ENCODE measurements at regions not wholly inside any gene's neighbourhood (a gene's known extent, or its start where the extent isn't known, plus 50 kb on each side); places are given as distances from the start of the nearest gene placed in this dataset.

- TF ChIP-seq, protein P1, sequence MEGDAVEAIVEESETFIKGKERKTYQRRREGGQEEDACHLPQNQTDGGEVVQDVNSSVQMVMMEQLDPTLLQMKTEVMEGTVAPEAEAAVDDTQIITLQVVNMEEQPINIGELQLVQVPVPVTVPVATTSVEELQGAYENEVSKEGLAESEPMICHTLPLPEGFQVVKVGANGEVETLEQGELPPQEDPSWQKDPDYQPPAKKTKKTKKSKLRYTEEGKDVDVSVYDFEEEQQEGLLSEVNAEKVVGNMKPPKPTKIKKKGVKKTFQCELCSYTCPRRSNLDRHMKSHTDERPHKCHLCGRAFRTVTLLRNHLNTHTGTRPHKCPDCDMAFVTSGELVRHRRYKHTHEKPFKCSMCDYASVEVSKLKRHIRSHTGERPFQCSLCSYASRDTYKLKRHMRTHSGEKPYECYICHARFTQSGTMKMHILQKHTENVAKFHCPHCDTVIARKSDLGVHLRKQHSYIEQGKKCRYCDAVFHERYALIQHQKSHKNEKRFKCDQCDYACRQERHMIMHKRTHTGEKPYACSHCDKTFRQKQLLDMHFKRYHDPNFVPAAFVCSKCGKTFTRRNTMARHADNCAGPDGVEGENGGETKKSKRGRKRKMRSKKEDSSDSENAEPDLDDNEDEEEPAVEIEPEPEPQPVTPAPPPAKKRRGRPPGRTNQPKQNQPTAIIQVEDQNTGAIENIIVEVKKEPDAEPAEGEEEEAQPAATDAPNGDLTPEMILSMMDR (IDR thresholded peaks at IDR 0.05; ENCODE audit: insufficient read depth, low read depth, low read length), result no peak
- no peak overlapping the region for H3K4me3 ChIP-seq (ENCODE audit: low read depth, low read length)
- no peak for DNase-seq (ENCODE audit: low read depth)
Measured at GRCh38 chr5:82659115-82659514, 381.0 kb upstream of the RPS23 start.

- H3K4me3 ChIP-seq (ENCODE audit: low read depth, low read length), result no peak overlapping the region
- TF ChIP-seq, protein P1 (IDR thresholded peaks at IDR 0.05; ENCODE audit: insufficient read depth, low read depth, low read length), result no peak
- DNase-seq (ENCODE audit: low read depth), result no peak
Measured at GRCh38 chr5:82657033-82657699, 379.0 kb upstream of the RPS23 start.

GRCh38 chr5:82656341-82656761, 378.2 kb upstream of the RPS23 start:
- no peak for DNase-seq (ENCODE audit: low read depth)
- H3K4me3 ChIP-seq (ENCODE audit: low read depth, low read length), result no peak overlapping the region
- TF ChIP-seq, protein P1 (IDR thresholded peaks at IDR 0.05; ENCODE audit: insufficient read depth, low read depth, low read length), result no peak

DNA sequence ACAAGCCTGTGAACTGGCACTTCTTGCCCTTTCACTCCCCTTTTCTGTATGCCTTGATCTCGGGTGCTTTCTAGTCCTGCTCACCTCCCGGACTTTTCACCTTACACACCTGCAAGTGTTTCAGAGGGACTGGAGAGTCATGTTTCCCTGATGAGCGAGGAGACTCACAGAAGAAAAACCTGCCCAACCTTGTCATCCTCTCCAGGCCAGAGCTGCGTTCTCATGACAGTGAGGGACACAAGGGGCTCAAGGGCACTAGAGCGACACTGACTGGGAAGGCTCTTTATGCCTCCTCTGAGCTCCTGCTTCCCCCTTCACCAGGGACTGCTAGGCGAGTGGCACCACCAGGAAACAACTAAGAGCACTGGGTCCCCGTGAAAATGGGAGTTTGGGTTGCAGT, 376.9 kb upstream of the RPS23 start:
- no peak overlapping the region for H3K4me3 ChIP-seq (ENCODE audit: low read depth, low read length)
- TF ChIP-seq, protein P1 (IDR thresholded peaks at IDR 0.05; ENCODE audit: insufficient read depth, low read depth, low read length), result no peak
- no peak for DNase-seq (ENCODE audit: low read depth)

- TF ChIP-seq, protein P1 (IDR thresholded peaks at IDR 0.05; ENCODE audit: insufficient read depth, low read depth, low read length), result no peak
- H3K4me3 ChIP-seq (ENCODE audit: low read depth, low read length), result no peak overlapping the region
- DNase-seq (ENCODE audit: low read depth), result no peak
Measured at GRCh38 chr5:82649943-82650342, 371.8 kb upstream of the RPS23 start.

DNA sequence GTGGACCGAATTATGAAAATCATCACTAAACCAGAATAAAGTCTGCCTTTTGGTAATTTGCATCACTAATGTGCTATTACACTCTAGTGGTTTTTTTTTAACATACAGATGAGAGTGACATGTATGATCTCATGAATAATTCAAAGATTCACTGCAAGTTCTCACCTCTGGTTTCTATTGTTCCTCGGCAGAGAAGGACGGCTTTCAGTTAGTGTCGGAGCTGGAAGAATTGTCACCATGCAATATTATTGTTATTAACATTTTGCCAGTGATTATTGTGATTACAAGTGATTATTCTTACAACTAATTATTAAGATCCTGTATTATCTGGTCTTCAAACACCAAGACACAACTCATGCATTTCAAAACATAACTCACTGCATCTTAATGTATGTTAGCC, 366.6 kb upstream of the RPS23 start:
- DNase-seq (ENCODE audit: low read depth), result no peak
- TF ChIP-seq, protein P1 (IDR thresholded peaks at IDR 0.05; ENCODE audit: insufficient read depth, low read depth, low read length), result no peak
- H3K4me3 ChIP-seq (ENCODE audit: low read depth, low read length), result no peak overlapping the region

GRCh38 chr5:82644229-82644628, 366.1 kb upstream of the RPS23 start:
- no peak overlapping the region for H3K4me3 ChIP-seq (ENCODE audit: low read depth, low read length)
- DNase-seq (ENCODE audit: low read depth), result no peak
- TF ChIP-seq, protein P1 (IDR thresholded peaks at IDR 0.05; ENCODE audit: insufficient read depth, low read depth, low read length), result no peak
